Jurkat, Clone E6-1 (cell line): ENCODE measurements at regions not wholly inside any gene's neighbourhood (a gene's known extent, or its start where the extent isn't known, plus 50 kb on each side); places are given as distances from the start of the nearest gene placed in this dataset.
"Not testable (repeated sequence)": the region's sequence is repeated elsewhere in the genome, so short reads cannot be mapped to it uniquely, and the experiment has no call there.

Experiments
- DNase-seq: peaks from one replicate; pipeline ENCODE4 v3.0.0-alpha.2; 2011; ENCODE audit warnings: low read depth, low spot score
- H3K4me3 ChIP-seq: 2 replicates; pipeline ENCODE4 v1.5.1; 2011; ENCODE audit warnings: mild to moderate bottlenecking, low read length, control low read depth, moderate library complexity

DNA sequence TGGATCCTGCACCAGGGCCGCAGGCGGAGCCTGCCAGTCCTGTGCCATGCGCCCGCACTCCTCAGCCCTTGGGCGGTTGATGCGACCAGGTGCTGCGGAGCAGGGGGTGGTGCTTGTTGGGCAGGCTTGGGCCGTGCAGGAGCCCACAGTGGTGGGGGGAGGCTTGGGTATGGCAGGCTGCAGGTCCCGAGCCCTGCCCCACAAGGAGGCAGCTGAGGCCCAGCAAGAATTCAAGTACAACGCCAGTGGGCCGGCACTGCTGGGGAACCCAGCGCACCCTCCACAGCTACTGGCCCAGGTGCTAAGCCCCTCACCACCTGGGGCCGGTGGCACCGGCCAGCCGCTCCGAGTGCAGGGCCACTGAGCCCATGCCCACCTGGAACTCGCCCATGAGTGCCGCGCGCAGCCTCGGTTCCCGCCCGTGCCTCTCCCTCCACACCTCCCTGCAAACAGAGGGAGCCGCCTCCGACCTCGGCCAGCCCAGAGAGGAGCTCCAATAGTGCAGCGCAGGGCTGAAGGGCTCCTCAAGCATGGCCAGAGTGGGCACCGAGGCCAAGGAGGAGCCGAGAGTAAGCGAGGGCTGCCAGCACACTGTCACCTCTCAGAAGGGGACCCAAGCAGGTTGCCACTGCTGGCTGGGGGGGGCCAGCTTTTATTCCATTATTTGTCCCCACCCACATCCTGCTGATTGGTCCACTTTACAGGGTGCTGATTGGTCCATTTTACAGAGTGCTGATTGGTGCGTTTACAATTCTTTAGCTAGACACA is 339.0 kb upstream of the KLF3 start:
- no peak overlapping the region for H3K4me3 ChIP-seq
- DNase-seq: no peak

DNA sequence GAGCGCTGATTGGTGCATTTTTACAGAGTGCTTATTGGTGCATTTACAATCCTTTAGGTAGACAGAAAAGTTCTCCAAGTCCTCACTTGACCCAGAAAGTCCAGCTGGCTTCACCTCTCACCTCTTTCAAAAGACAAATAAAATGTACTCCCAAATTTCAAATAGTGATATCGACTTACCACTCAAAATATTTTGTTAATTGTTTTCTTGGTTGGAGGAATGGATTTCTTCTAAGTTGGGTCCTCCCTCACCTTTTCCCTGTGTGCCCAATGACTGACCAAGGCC is 338.4 kb upstream of the KLF3 start:
- H3K4me3 ChIP-seq: no peak overlapping the region
- DNase-seq: no peak

DNA sequence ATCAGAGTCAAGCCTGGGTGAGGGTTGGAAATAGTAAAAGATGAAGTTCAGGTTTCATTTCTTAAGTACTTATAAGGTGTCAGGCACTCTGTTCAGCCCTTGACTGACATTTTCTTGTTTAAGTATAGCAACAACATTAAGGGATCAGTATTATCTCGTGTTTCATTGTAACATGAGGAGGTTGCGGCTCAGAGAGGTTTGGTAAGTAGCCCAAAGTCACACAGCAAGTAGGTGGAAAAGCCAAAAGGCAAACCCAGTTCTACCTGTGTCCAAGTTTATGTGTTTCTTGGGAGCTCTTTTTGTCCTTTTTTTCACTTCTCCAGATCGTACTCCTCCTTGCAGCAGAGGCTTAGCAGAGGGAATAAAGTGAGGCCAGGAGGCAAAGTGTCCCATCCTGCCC is 337.5 kb upstream of the KLF3 start:
- DNase-seq: no peak

DNA sequence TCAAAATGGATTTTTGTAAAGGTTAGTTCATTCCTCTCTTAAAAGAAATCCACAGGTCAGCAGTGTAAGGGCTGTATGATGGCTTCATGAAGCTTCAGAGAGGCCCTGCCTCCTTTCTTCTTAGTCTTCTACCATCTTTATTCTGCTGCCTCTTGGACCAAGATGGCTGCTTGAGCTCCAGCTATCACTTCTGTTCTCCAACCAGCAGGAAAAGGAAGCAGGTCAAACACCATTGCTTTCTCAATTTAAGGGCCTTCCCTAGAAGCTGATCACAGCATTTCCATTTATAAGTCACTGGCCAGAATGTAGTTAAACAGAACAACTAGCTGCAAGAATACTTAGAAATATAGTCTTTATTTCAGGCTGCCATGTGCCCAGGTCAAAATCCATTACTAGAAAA is 336.8 kb upstream of the KLF3 start:
- no peak for DNase-seq
- no peak overlapping the region for H3K4me3 ChIP-seq

More for the DNA sequence above, 337.5 kb upstream of the KLF3 start:
- H3K4me3 ChIP-seq: no peak overlapping the region

DNA sequence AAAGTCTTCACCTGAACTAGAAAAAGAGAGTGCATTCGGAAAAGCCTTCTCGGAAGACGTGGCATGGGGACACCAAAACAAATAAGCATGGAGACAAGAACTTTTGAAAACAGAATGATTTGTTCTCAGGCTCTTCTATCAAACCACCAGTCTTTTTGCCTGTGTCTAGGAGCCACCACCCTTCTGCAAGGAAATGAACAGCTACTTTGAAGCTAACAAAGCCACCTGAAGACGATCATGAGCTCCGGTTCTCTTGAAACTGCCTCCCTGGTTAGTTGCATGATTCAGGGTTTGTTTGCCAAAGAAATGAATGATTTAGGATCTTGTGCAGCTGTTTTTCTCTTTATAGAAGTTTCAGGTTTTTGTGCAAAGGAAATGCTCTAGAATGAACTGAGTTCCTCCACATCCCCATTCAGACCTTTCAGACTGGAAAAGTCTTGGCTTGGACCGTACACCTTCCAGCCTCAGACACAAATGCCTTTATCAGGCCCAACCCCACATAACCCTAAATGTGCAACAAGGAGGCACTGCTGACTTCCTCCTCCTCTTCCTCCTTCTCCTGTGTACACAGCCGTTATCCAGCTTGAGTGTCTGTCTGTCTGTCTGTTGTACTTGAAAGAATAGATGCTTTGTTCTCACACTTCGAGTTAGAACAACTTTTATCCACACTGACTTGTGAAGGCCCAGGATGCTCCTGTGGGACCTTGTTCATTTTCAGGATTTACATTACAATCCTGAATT is 334.8 kb upstream of the KLF3 start:
- DNase-seq: peak; percentile 42

DNA sequence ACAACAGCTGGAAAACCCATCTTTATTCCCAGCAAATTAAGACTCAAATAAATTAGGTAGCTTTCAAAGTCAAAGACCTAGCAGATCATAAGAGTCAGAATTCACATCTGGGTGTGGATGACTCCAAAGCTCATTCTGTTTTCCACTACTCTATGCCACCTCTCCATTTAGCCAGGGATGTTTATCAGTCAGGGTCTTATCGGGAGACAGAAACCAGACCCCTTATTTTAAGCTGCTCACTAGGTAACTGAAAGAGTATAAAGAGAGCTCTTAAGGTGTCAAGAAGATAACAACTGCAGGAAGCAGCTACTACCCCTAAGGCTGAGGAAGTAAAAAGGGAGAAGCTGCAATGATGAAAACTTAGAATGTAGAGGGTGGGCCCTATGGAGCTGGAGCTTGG is 333.7 kb upstream of the KLF3 start:
- DNase-seq: no peak
- no peak overlapping the region for H3K4me3 ChIP-seq

More for the DNA sequence above, 334.8 kb upstream of the KLF3 start:
- H3K4me3 ChIP-seq: no peak overlapping the region

DNA sequence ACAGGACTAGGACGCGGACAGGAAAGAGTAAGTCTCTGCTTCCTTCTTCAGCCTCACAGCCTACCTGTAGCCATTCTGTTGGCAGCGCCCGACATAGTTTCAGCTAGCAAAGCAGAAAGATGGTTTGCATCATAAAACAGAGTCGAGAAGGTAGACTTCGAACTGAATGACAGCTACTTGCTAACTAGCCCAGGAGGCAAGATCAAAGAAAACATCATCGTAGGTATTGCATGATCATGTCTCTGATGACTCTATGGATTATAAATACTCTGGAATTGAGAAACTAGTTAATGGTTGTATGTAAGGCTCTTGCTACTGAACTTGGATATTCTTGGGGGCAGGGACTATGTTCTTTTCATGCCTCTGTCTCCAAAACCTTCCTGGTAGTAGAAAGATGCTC is 333.1 kb upstream of the KLF3 start:
- DNase-seq: no peak
- no peak overlapping the region for H3K4me3 ChIP-seq

DNA sequence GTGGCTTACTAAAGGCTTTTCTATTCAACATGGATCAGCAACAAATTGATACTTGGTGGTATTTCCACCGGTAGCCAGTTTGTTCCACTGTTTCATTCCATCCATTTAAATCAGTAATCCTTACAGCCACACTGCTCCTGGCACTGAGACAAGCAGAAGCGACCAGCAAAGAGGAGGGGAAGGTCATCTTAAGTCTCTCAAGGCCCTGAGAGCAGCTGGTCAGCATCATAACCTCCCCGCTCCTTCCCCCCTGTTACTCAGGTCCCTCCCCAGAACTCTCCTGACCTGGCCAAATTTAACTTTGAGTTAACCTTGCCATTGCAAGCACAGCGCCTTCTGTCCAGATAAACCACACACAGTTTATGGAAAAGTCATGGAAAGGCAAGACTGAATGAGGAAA is 331.3 kb upstream of the KLF3 start:
- no peak overlapping the region for H3K4me3 ChIP-seq
- no peak for DNase-seq

DNA sequence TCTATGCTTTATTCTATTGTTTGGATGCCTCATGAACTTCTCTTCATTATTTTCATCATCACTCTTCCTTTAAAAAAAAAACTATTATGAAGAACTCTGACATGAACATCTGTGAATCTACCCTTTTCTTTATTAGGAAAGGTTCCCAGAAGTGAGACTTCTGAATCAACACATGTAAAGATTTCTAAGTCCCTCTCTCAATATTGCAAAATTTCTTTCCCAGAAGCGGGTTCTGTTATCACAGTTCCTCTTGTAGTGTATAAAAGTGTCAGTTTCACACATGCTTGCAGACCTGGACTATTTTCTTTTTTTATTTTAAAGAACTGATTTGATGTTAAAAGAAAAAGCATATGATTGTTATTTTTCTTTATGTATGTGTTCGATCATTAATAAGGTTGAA is 330.8 kb upstream of the KLF3 start:
- DNase-seq: no peak
- H3K4me3 ChIP-seq: no peak overlapping the region

DNA sequence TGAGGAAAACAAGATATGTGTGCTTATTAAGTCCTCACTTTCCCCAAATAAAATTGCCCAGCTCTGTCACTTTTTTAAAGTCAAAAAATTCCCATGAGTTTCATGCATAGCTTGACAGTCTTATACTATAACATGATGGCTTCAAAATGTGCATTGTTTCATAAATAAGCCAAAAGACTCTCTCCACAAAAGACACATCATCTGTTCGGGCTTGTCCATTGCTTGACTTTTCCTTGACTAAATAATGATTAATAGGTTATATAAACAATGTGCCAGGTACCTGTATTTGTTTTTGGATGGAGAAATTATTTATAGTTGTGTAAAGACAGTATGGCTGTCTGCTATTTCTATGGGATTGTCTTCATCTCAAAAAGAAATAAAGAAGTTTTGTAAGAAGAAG is 329.2 kb upstream of the KLF3 start:
- H3K4me3 ChIP-seq: no peak overlapping the region
- DNase-seq: no peak

DNA sequence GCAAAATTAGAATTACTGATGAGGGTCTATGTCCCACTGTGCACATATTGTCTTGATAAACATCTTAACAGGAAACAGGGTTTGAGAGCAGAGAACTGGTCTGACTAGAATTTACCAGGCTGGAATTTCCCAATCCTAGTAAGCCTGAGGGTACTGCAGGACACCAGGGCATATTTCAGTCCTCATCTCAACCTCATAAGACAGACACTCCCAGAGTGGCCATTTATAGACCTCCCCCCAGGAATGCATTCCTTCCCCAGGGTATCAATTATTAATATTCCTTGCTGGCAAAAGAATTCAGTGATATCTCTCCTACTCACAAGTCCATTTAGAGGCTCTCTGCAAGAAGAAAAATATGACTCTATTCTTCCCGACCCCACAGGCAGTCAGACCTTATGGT is 325.1 kb upstream of the KLF3 start:
- H3K4me3 ChIP-seq, DNase-seq: not testable (repeated sequence)

DNA sequence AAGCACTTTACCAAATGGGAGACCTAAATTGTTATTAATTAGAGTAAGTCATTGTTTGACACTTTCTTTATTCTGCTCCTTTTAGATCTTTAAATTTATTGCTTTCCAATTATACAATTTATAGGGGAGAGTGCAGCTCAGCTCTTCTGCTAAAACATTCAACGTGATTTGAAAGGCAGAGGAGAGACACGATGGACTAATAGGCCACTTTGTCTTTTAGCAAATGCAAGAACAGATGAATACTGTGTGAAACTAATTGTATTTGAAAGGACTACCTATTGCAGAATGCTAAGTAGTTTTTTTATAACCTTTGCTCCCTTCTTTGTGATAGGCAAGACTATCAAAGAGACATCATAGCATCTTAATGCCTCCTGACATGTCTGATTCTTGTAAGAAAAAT is 320.4 kb upstream of the KLF3 start:
- no peak overlapping the region for H3K4me3 ChIP-seq
- DNase-seq: no peak

DNA sequence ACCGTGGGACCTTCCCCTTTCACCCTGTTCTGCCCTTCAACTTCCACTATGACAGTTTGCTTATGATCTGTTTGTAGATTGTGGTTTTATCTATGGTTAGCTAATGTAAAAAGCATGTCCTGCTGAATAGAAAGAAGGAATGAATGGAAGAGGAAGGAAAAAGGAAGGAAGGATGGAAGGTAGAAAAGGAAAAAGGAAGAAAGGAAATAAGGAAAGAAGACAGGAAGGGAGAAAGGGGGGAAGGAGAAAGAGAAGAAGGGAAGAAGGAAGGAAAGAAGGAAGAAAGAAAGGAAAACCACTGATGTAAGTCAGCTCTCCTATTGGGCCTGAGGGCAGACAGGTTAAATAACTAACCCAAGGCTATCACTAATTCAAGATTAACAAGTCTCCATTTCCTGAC is 319.1 kb upstream of the KLF3 start:
- no peak for DNase-seq
- no peak overlapping the region for H3K4me3 ChIP-seq

DNA sequence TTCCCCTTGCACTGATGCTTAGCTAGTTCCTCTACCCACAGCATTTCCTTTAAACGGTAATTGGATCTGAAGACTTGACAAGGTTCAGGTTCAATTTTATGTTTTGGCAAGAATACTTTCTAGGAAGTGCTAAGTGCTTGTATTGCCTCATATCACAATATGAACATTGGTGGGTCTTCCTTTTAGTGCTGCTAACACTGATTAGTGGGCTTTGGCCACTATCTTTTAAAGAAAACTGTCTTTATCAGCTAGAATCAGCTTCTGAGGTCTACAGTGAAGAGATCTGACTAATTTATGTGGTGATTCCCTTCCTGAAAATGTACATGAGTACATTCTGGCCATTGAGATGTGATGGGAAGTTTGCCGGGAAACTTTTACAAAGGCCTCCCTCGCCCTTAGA is 316.7 kb upstream of the KLF3 start:
- DNase-seq: no peak
- H3K4me3 ChIP-seq: no peak overlapping the region

DNA sequence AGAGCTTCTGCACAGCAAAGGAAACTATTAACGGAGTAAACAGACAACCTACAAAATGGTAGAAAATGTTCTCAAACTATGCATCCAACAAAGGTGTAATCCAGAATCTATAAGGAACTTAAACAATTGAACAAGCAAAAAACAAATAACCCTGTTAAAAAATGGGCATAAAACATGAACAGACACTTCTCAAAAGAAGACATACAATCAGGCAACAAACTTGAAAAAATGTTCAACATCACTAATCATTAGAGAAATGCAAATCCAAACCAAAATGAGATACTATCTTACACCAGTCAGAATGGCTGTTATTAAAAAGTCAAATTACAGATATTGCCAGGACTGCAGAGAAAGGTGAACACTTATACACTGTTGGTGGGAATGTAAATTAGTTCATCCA is 309.6 kb upstream of the KLF3 start:
- DNase-seq: no peak

DNA sequence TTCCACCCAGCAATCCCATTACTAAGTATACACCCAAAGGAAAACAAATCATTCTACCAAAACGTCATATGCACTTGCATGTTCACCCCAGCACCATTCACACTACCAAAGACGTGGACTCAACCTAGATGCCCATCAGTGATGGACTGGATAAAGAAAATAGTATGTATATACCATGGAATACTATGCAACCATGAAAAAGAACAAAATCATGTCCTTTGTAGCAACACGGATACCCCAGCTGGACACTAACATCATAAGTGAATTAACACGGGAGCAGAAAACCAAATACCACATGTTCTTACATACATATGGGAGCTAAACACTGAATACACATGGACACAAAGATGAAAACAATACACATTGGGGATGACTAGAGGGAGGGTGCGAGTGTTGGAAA is 309.1 kb upstream of the KLF3 start:
- H3K4me3 ChIP-seq: no peak overlapping the region
- no peak for DNase-seq

More for the DNA sequence above, 309.6 kb upstream of the KLF3 start:
- H3K4me3 ChIP-seq: no peak overlapping the region

DNA sequence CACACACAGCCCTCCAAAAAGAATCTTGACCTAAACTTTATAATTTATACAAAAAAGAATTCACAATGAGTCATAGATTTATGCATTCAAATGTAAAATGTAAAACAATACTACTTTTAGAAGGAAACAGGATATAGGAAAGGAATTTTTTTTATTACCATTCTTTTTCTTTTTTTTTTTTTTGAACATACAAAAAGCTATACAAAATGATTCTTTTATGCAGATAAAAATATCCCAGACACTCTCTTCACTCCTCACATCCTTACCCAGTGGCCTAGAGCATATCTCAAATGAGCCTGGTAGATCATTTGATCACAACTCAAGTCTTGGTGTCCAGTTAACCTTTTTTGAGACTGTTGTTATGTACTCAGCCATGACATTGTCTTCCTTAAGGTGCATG is 307.3 kb upstream of the KLF3 start:
- no peak for DNase-seq

DNA sequence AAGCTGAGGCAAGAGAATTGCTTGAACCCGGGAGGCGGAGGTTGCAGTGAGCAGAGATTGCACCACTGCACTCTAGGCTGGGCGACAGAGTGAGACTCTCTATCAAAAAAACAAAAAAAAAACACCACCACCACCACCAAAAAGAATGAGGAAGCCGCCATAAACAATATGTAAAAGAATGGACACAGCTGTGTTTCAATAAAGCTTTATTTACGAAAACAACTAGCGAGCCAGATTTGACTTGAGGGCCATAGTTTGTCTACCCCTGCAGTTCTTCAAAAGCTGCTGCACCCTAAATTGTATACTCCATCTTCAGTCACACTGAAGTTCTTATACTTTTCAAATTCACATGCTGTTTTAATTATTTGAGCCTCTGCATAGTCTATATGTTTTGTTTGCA is 306.5 kb upstream of the KLF3 start:
- H3K4me3 ChIP-seq: no peak overlapping the region
- DNase-seq: no peak

More for the DNA sequence above, 307.3 kb upstream of the KLF3 start:
- H3K4me3 ChIP-seq: no peak overlapping the region

DNA sequence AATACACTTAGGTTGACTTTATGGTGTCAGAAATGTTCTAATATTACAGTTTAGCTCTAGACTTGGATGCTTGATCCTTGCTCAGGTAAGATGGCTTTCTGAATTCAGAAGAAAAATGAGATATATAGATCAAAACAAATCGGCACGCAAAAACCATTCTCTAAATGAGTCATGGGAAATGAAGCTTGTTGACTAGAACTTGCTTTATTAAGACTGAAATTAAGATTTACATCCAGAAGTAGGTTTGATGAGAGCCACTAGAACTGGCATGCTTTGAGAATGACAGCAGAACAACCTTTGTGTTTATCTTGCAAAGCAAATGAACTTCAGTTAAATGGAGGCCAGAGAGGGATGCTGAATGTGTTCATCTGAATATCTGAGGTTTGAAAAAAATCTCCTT is 304.9 kb upstream of the KLF3 start:
- no peak for DNase-seq
- no peak overlapping the region for H3K4me3 ChIP-seq

DNA sequence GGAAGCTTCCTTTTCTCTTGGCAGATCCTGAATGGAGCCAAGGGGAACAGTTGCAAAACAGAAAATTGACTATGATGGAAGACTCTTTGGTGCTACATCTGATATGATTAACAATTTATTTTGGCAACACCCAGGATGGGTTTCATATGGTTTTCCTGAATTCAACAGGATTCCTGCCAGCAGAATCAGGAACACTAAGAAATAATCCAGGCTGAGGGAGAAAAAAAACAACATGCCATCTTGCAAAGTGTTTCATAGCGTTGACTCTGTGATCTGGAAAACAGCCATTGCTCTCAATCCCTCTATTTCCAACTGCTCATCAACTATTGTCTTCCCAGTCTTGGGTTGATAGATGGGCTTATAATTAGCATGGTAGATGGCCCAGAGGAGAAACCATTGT is 303.8 kb upstream of the KLF3 start:
- no peak overlapping the region for H3K4me3 ChIP-seq
- no peak for DNase-seq

DNA sequence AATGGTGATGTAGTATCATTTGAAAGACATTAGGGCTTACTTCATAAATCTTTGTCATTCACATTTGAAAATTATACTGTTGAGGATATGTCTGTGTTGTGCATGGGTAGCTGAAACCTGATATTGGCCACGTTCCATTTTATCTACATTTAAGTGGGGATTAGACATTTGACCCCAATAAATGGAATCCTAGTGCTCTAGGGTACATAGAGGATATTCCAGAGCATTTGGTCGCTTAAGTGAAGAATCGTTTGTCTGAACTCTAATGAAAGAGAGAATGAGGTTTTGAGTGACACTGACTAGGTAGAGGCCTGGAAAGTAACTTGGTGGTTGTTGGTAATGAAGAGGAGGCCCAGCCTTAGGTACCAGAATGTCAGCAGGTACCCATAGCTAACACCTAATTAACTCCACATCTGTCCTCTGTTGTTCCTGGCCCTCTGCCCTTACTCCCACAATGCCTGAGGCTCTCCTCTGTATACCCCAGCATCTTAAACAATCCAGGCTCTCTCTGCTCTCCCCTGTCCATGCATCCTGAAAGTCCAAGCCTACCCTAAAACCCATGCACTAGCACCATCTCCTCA is 299.5 kb upstream of the KLF3 start:
- no peak overlapping the region for H3K4me3 ChIP-seq
- no peak for DNase-seq
